ENCODE measurements at regions not wholly inside any gene's neighbourhood (a gene's known extent, or its start where the extent isn't known, plus 50 kb on each side); places are given as distances from the start of the nearest gene placed in this dataset.

GRCh38 chr3:104561324-104561723 lies 805.4 kb upstream of the ALCAM start:
- TF ChIP-seq POLR2A (IDR thresholded peaks at IDR 0.05), result no peak
- TF ChIP-seq CTCF (IDR thresholded peaks at IDR 0.05), result no peak
- no peak for TF ChIP-seq POLR2AphosphoS5 (IDR thresholded peaks at IDR 0.05; ENCODE audit: insufficient read depth in 1 of 2, low read depth in 1 of 2)
